ENCODE measurements at regions not wholly inside any gene's neighbourhood (a gene's known extent, or its start where the extent isn't known, plus 50 kb on each side); places are given as distances from the start of the nearest gene placed in this dataset.

GRCh38 chr15:79179108-79179561, 88.6 kb upstream of the RASGRF1 start:
- Mint-ChIP-seq H3K27ac (no peak overlapping the region), H3K4me3 (ENCODE audit: low read depth) (no peak overlapping the region), H3K27me3 (ENCODE audit: low read depth) (no peaks in the 10 kb centered on the region), H3K9me3 (no peaks in the 10 kb centered on the region), H3K36me3 (ENCODE audit: low read depth) (no peaks in the 10 kb centered on the region), H3K4me1 (ENCODE audit: low read depth) (no peaks in the 10 kb centered on the region)
- DNase-seq (ENCODE audit: low spot score) = no peak
- intact Hi-C loops (cut with micrococcal nuclease) = no loop called here

- Mint-ChIP-seq H3K4me3 (ENCODE audit: low read depth) (no peak overlapping the region), H3K36me3 (ENCODE audit: low read depth) (no peaks in the 10 kb centered on the region), H3K27me3 (ENCODE audit: low read depth) (no peaks in the 10 kb centered on the region), H3K4me1 (ENCODE audit: low read depth) (no peaks in the 10 kb centered on the region), H3K27ac (no peak overlapping the region), H3K9me3 (no peaks in the 10 kb centered on the region)
- intact Hi-C loops (cut with micrococcal nuclease) = no loop called here
- DNase-seq (ENCODE audit: low spot score) = no peak
These were observed 88.0 kb upstream of the RASGRF1 start for GRCh38 chr15:79178594-79178993.

GRCh38 chr15:79176151-79176550, 85.6 kb upstream of the RASGRF1 start:
- DNase-seq (ENCODE audit: low spot score) = no peak
- Mint-ChIP-seq H3K27ac (no peak overlapping the region), H3K4me1 (ENCODE audit: low read depth) (no peaks in the 10 kb centered on the region), H3K36me3 (ENCODE audit: low read depth) (no peaks in the 10 kb centered on the region), H3K4me3 (ENCODE audit: low read depth) (no peak overlapping the region), H3K9me3 (no peaks in the 10 kb centered on the region), H3K27me3 (ENCODE audit: low read depth) (no peaks in the 10 kb centered on the region)
- intact Hi-C loops (cut with micrococcal nuclease) = no loop called here

GRCh38 chr15:79172801-79173460, 82.4 kb upstream of the RASGRF1 start:
- H3K36me3 Mint-ChIP-seq (ENCODE audit: low read depth) = no peaks in the 10 kb centered on the region
- peaks cover 1% of the 10 kb centered on the region for H3K27me3 Mint-ChIP-seq (ENCODE audit: low read depth)
- H3K9me3 Mint-ChIP-seq = no peaks in the 10 kb centered on the region
- H3K4me1 Mint-ChIP-seq (ENCODE audit: low read depth) = no peaks in the 10 kb centered on the region
- intact Hi-C loops (cut with micrococcal nuclease) = no loop called here
- H3K4me3 Mint-ChIP-seq (ENCODE audit: low read depth) = no peak overlapping the region
- no peak for DNase-seq (ENCODE audit: low spot score)
- no peak overlapping the region for H3K27ac Mint-ChIP-seq

- Mint-ChIP-seq H3K9me3 (no peaks in the 10 kb centered on the region), H3K27ac (no peak overlapping the region), H3K27me3 (ENCODE audit: low read depth) (peaks cover 4% of the 10 kb centered on the region), H3K4me3 (ENCODE audit: low read depth) (no peak overlapping the region), H3K4me1 (ENCODE audit: low read depth) (no peaks in the 10 kb centered on the region), H3K36me3 (ENCODE audit: low read depth) (no peaks in the 10 kb centered on the region)
- no peak for DNase-seq (ENCODE audit: low spot score)
- intact Hi-C loops (cut with micrococcal nuclease) = no loop called here
These were observed 81.5 kb upstream of the RASGRF1 start for GRCh38 chr15:79172032-79172481.

GRCh38 chr15:79171320-79172031, 80.9 kb upstream of the RASGRF1 start:
- no peak for DNase-seq (ENCODE audit: low spot score)
- Mint-ChIP-seq H3K36me3 (ENCODE audit: low read depth) (no peaks in the 10 kb centered on the region), H3K4me3 (ENCODE audit: low read depth) (no peak overlapping the region), H3K27me3 (ENCODE audit: low read depth) (peaks cover 4% of the 10 kb centered on the region), H3K9me3 (no peaks in the 10 kb centered on the region), H3K27ac (no peak overlapping the region), H3K4me1 (ENCODE audit: low read depth) (no peaks in the 10 kb centered on the region)
- intact Hi-C loops (cut with micrococcal nuclease) = no loop called here

- intact Hi-C loops (cut with micrococcal nuclease) = no loop called here
- Mint-ChIP-seq H3K9me3 (no peaks in the 10 kb centered on the region), H3K27ac (no peak overlapping the region), H3K36me3 (ENCODE audit: low read depth) (no peaks in the 10 kb centered on the region), H3K4me3 (ENCODE audit: low read depth) (no peak overlapping the region), H3K4me1 (ENCODE audit: low read depth) (no peaks in the 10 kb centered on the region), H3K27me3 (ENCODE audit: low read depth) (peaks cover 9% of the 10 kb centered on the region)
- no peak for DNase-seq (ENCODE audit: low spot score)
These were observed 79.7 kb upstream of the RASGRF1 start for GRCh38 chr15:79170256-79170664.

GRCh38 chr15:79169526-79170133, 79.0 kb upstream of the RASGRF1 start:
- intact Hi-C loops (cut with micrococcal nuclease) = no loop called here
- no peak for DNase-seq (ENCODE audit: low spot score)
- no peak overlapping the region for H3K27ac Mint-ChIP-seq
- H3K4me1 Mint-ChIP-seq (ENCODE audit: low read depth) = no peaks in the 10 kb centered on the region
- no peak overlapping the region for H3K4me3 Mint-ChIP-seq (ENCODE audit: low read depth)
- H3K27me3 Mint-ChIP-seq (ENCODE audit: low read depth) = peaks cover 10% of the 10 kb centered on the region
- H3K36me3 Mint-ChIP-seq (ENCODE audit: low read depth) = no peaks in the 10 kb centered on the region
- no peaks in the 10 kb centered on the region for H3K9me3 Mint-ChIP-seq

GRCh38 chr15:79168922-79169456, 78.4 kb upstream of the RASGRF1 start:
- Mint-ChIP-seq H3K27ac (no peak overlapping the region), H3K4me1 (ENCODE audit: low read depth) (no peaks in the 10 kb centered on the region), H3K4me3 (ENCODE audit: low read depth) (no peak overlapping the region), H3K27me3 (ENCODE audit: low read depth) (peaks cover 10% of the 10 kb centered on the region), H3K9me3 (no peaks in the 10 kb centered on the region), H3K36me3 (ENCODE audit: low read depth) (no peaks in the 10 kb centered on the region)
- intact Hi-C loops (cut with micrococcal nuclease) = no loop called here
- no peak for DNase-seq (ENCODE audit: low spot score)

- no peaks in the 10 kb centered on the region for H3K36me3 Mint-ChIP-seq (ENCODE audit: low read depth)
- H3K9me3 Mint-ChIP-seq = no peaks in the 10 kb centered on the region
- peaks cover 10% of the 10 kb centered on the region for H3K27me3 Mint-ChIP-seq (ENCODE audit: low read depth)
- intact Hi-C loops (cut with micrococcal nuclease) = no loop called here
- DNase-seq (ENCODE audit: low spot score) = no peak
- no peak overlapping the region for H3K27ac Mint-ChIP-seq
- no peaks in the 10 kb centered on the region for H3K4me1 Mint-ChIP-seq (ENCODE audit: low read depth)
- H3K4me3 Mint-ChIP-seq (ENCODE audit: low read depth) = no peak overlapping the region
These were observed 77.2 kb upstream of the RASGRF1 start for GRCh38 chr15:79167776-79168175.

GRCh38 chr15:79166311-79166955, 75.9 kb upstream of the RASGRF1 start:
- H3K9me3 Mint-ChIP-seq = no peaks in the 10 kb centered on the region
- peaks cover 10% of the 10 kb centered on the region for H3K27me3 Mint-ChIP-seq (ENCODE audit: low read depth)
- H3K27ac Mint-ChIP-seq = no peak overlapping the region
- H3K4me3 Mint-ChIP-seq (ENCODE audit: low read depth) = no peak overlapping the region
- intact Hi-C loops (cut with micrococcal nuclease) = no loop called here
- no peaks in the 10 kb centered on the region for H3K36me3 Mint-ChIP-seq (ENCODE audit: low read depth)
- DNase-seq (ENCODE audit: low spot score) = no peak
- H3K4me1 Mint-ChIP-seq (ENCODE audit: low read depth) = no peaks in the 10 kb centered on the region

GRCh38 chr15:79164465-79164864, 73.9 kb upstream of the RASGRF1 start:
- intact Hi-C loops (cut with micrococcal nuclease) = no loop called here
- H3K27me3 Mint-ChIP-seq (ENCODE audit: low read depth) = peaks cover 9% of the 10 kb centered on the region
- DNase-seq (ENCODE audit: low spot score) = no peak
- H3K36me3 Mint-ChIP-seq (ENCODE audit: low read depth) = no peaks in the 10 kb centered on the region
- H3K4me3 Mint-ChIP-seq (ENCODE audit: low read depth) = no peak overlapping the region
- H3K9me3 Mint-ChIP-seq = no peaks in the 10 kb centered on the region
- no peak overlapping the region for H3K27ac Mint-ChIP-seq
- no peaks in the 10 kb centered on the region for H3K4me1 Mint-ChIP-seq (ENCODE audit: low read depth)

Data from activated T-helper 2 cell treated with anti-CD3 and anti-CD28 coated beads, Interferon-gamma antibody, Interleukin-2, Interleukin-4, amounts not matched to agents 10 μg/mL and 5 μg/mL and 100 μg/mL, durations not matched to agents 14 hours and 24 hours and 36 hours (primary cell).